GM10266 (cell line): ENCODE measurements at regions not wholly inside any gene's neighbourhood (a gene's known extent, or its start where the extent isn't known, plus 50 kb on each side); places are given as distances from the start of the nearest gene placed in this dataset.

ENCODE experiments used
- DNase-seq: peaks from one replicate; pipeline ENCODE4 v3.0.0; 2012; ENCODE audit errors: extremely low spot score
- CTCF ChIP-seq: IDR thresholded peaks from 2 replicates; pipeline ENCODE4 v1.5.1; 2012; ENCODE audit warnings: mild to moderate bottlenecking, low read depth; ENCODE audit not compliant: control insufficient read depth, insufficient read depth; ENCODE audit errors: missing control alignments

GRCh38 chr10:129078346-129078745 lies 388.7 kb upstream of the MGMT start:
- DNase-seq = no peak
- TF ChIP-seq CTCF = no peak

- DNase-seq = no peak
- no peak for TF ChIP-seq CTCF
These were observed 388.3 kb upstream of the MGMT start for GRCh38 chr10:129078746-129079145.

- DNase-seq = no peak
- TF ChIP-seq CTCF = no peak
These were observed 387.3 kb upstream of the MGMT start for GRCh38 chr10:129079705-129080104.

- DNase-seq = no peak
- TF ChIP-seq CTCF = no peak
These were observed 381.2 kb upstream of the MGMT start for GRCh38 chr10:129085811-129086210.

- no peak for TF ChIP-seq CTCF
- no peak for DNase-seq
These were observed 377.7 kb upstream of the MGMT start for GRCh38 chr10:129089341-129089740.

- no peak for TF ChIP-seq CTCF
- DNase-seq = no peak
These were observed 376.9 kb upstream of the MGMT start for GRCh38 chr10:129090165-129090564.

GRCh38 chr10:129090618-129091366 lies 376.2 kb upstream of the MGMT start:
- no peak for TF ChIP-seq CTCF
- no peak for DNase-seq
